GM21447 (cell line): ENCODE measurements at regions not wholly inside any gene's neighbourhood (a gene's known extent, or its start where the extent isn't known, plus 50 kb on each side); places are given as distances from the start of the nearest gene placed in this dataset.

Experiments used
- ATAC-seq: cut with Tn5 transposase; IDR thresholded peaks from one replicate; pipeline ENCODE4 v1.9.1; 2021; ENCODE audit not compliant: unreplicated experiment

GRCh38 chrX:147832707-147833348 lies 78.9 kb upstream of the FMR1 start:
- ATAC-seq = peak; percentile 74

GRCh38 chrX:147838465-147839131 lies 73.1 kb upstream of the FMR1 start:
- no peak for ATAC-seq

GRCh38 chrX:147846676-147847075 lies 65.0 kb upstream of the FMR1 start:
- no peak for ATAC-seq

GRCh38 chrX:147847999-147848398 lies 63.7 kb upstream of the FMR1 start:
- ATAC-seq = no peak

DNA sequence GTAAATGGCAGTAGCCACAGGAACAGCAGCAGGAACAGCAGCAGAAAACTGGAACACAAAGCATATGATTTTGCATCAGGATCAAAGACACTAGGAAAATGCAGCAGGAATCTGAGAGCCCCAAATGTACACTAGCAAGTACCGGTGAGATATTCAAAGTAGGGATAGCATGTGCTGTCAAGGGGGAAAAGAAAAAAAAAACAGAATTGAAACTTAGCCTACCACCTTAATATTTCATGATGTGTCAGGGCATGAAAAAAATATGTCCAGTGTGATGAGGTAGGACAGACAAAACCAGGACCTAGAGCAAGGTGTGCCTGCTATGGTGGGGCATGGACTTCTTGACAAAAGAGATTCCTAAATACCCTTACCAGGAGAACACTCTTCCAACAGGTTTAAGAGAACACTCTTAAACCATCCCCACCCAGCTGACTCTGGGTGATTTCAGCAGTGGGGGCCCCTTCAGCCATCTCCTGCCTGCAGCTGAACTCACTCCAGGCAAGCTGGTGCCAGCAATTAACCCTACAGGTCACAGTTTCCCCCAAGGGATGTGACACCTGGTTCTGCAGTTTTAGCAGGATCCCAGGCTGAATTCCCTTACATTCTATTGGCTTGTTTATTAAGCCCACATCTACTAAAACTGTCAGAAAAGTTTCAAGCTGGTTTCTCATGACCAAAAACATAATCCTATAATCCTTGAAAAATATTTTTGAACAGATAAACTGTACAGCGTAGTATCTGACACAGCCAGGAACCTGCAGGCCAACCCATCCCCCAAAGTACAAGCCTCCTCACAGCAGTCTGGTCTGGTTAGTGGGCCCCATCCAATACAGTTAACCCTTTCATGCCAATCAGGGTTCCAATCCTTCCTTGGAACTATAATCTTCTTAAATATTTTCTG lies 62.9 kb upstream of the FMR1 start:
- no peak for ATAC-seq

- ATAC-seq = peak; percentile 79
Measured at GRCh38 chrX:147850875-147851274, 60.8 kb upstream of the FMR1 start.

DNA sequence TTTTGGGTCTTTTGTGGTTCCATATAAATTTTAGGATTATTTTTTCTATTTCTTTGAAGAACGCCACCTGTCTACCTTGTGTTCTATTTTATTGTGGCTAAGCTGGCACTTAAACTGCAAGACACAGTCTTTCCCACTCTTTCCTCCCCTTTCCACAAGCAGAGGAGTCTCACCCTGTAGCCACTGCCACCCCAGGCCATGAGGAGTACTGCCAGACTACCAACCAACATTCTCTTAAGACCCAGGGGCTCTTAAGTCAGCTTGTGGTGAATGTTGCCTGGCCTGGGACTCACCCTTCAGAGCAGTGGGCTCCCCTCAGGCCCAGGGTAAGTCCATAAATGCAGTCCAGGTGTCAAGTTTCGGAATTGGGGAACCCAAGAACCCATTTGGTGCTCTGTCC lies 58.0 kb upstream of the FMR1 start:
- no peak for ATAC-seq

- no peak for ATAC-seq
Measured at GRCh38 chrX:147859666-147860065, 52.1 kb upstream of the FMR1 start.
